SK-N-MC (cell line): ENCODE measurements at regions not wholly inside any gene's neighbourhood (a gene's known extent, or its start where the extent isn't known, plus 50 kb on each side); places are given as distances from the start of the nearest gene placed in this dataset.

Experiments
- DNase-seq: peaks from one replicate; pipeline ENCODE4 v3.0.0-alpha.2; 2011; ENCODE audit warnings: low read depth, low spot score
- H3K27ac ChIP-seq: fragments of 200-600 bp; sonication (generic); 2 replicates; pipeline ENCODE4 v1.5.1; 2016; ENCODE audit warnings: mixed run types
- H3K36me3 ChIP-seq: fragments of 200-600 bp; sonication (generic); 2 replicates; pipeline ENCODE4 v1.6.1; 2017; ENCODE audit warnings: antibody characterized with exemption, low read length, mixed read lengths; ENCODE audit not compliant: insufficient read depth
- H3K4me3 ChIP-seq: fragments of 200-600 bp; sonication (generic); 2 replicates; pipeline ENCODE4 v1.5.1; 2016
- H3K9ac ChIP-seq: fragments of 200-600 bp; sonication (generic); 2 replicates; pipeline ENCODE4 v1.8.0; 2017; ENCODE audit warnings: mixed run types, mixed read lengths; ENCODE audit not compliant: insufficient read length
- H3K9me3 ChIP-seq: fragments of 200-600 bp; sonication (generic); 2 replicates; pipeline ENCODE4 v1.6.1; 2017; ENCODE audit warnings: low read depth, mild to moderate bottlenecking, antibody characterized with exemption, low read length, moderate library complexity, mixed read lengths
- EZH2 ChIP-seq: fragments of 200-600 bp; sonication (generic); IDR thresholded peaks from one replicate; pipeline ENCODE4 v1.6.1; 2017; ENCODE audit warnings: antibody characterized with exemption
- FOXP2 ChIP-seq: optimal IDR thresholded peaks from 2 replicates; pipeline ENCODE3; 2011; ENCODE audit warnings: mild to moderate bottlenecking, moderate library complexity; ENCODE audit not compliant: insufficient read depth; ENCODE audit errors: extremely low read length, control extremely low read depth
- POLR2AphosphoS5 ChIP-seq: IDR thresholded peaks from 2 replicates; pipeline ENCODE4 v1.6.1; 2012; ENCODE audit warnings: mild to moderate bottlenecking, low read depth, low read length, borderline replicate concordance

- TF ChIP-seq EZH2: no peak
- no peak for TF ChIP-seq FOXP2
- no peak for TF ChIP-seq POLR2AphosphoS5
Measured at GRCh38 chr3:74883690-74884089, 269.2 kb upstream of the CNTN3 start.

GRCh38 chr3:74883222-74883621 is 268.8 kb upstream of the CNTN3 start:
- no peaks in the 10 kb centered on the region for H3K36me3 ChIP-seq
- no peak for TF ChIP-seq EZH2
- no peak for TF ChIP-seq FOXP2
- no peak for TF ChIP-seq POLR2AphosphoS5
- no peak overlapping the region for H3K4me3 ChIP-seq
- no peaks in the 10 kb centered on the region for H3K9me3 ChIP-seq
- H3K27ac ChIP-seq: no peak overlapping the region
- H3K9ac ChIP-seq: no peak overlapping the region
- DNase-seq: no peak

More at GRCh38 chr3:74883690-74884089, 269.2 kb upstream of the CNTN3 start:
- Histone ChIP-seq H3K4me3 (no peak overlapping the region), H3K9ac (no peak overlapping the region), H3K9me3 (no peaks in the 10 kb centered on the region), H3K27ac (no peak overlapping the region), H3K36me3 (no peaks in the 10 kb centered on the region)
- no peak for DNase-seq

GRCh38 chr3:74880237-74880636 is 265.8 kb upstream of the CNTN3 start:
- no peak for DNase-seq
- Histone ChIP-seq H3K9me3 (no peaks in the 10 kb centered on the region), H3K9ac (no peak overlapping the region), H3K4me3 (no peak overlapping the region), H3K27ac (no peak overlapping the region), H3K36me3 (no peaks in the 10 kb centered on the region)
- TF ChIP-seq FOXP2 (no peak), POLR2AphosphoS5 (no peak), EZH2 (no peak)

- H3K9me3 ChIP-seq: no peaks in the 10 kb centered on the region
- TF ChIP-seq POLR2AphosphoS5 (no peak), FOXP2 (no peak), EZH2 (no peak)
- DNase-seq: no peak
- H3K9ac ChIP-seq: no peak overlapping the region
- H3K36me3 ChIP-seq: no peaks in the 10 kb centered on the region
- H3K4me3 ChIP-seq: no peak overlapping the region
- H3K27ac ChIP-seq: no peak overlapping the region
Measured at GRCh38 chr3:74866357-74867030, 252.0 kb upstream of the CNTN3 start.

GRCh38 chr3:74862476-74862875 is 248.0 kb upstream of the CNTN3 start:
- TF ChIP-seq POLR2AphosphoS5 (no peak), FOXP2 (no peak), EZH2 (no peak)
- Histone ChIP-seq H3K9me3 (no peaks in the 10 kb centered on the region), H3K9ac (no peak overlapping the region), H3K27ac (no peak overlapping the region), H3K36me3 (no peaks in the 10 kb centered on the region), H3K4me3 (no peak overlapping the region)
- DNase-seq: no peak

- no peaks in the 10 kb centered on the region for H3K9me3 ChIP-seq
- H3K27ac ChIP-seq: no peak overlapping the region
- H3K4me3 ChIP-seq: no peak overlapping the region
- no peak for DNase-seq
- H3K9ac ChIP-seq: no peak overlapping the region
- TF ChIP-seq FOXP2: no peak
- no peak for TF ChIP-seq POLR2AphosphoS5
- no peak for TF ChIP-seq EZH2
- no peaks in the 10 kb centered on the region for H3K36me3 ChIP-seq
Measured at GRCh38 chr3:74861211-74861610, 246.8 kb upstream of the CNTN3 start.

- H3K4me3 ChIP-seq: no peak overlapping the region
- no peaks in the 10 kb centered on the region for H3K36me3 ChIP-seq
- H3K27ac ChIP-seq: no peak overlapping the region
- DNase-seq: no peak
- H3K9ac ChIP-seq: no peak overlapping the region
- TF ChIP-seq FOXP2 (no peak), POLR2AphosphoS5 (no peak), EZH2 (no peak)
- H3K9me3 ChIP-seq: no peaks in the 10 kb centered on the region
Measured at GRCh38 chr3:74858086-74858485, 243.6 kb upstream of the CNTN3 start.

GRCh38 chr3:74850381-74850780 is 235.9 kb upstream of the CNTN3 start:
- Histone ChIP-seq H3K9me3 (no peaks in the 10 kb centered on the region), H3K36me3 (no peaks in the 10 kb centered on the region), H3K27ac (no peak overlapping the region), H3K4me3 (no peak overlapping the region), H3K9ac (no peak overlapping the region)
- no peak for DNase-seq
- TF ChIP-seq FOXP2: no peak
- no peak for TF ChIP-seq POLR2AphosphoS5

GRCh38 chr3:74847093-74847492 is 232.6 kb upstream of the CNTN3 start:
- Histone ChIP-seq H3K36me3 (no peaks in the 10 kb centered on the region), H3K9ac (no peak overlapping the region), H3K9me3 (no peaks in the 10 kb centered on the region), H3K27ac (no peak overlapping the region), H3K4me3 (no peak overlapping the region)
- TF ChIP-seq POLR2AphosphoS5: no peak
- TF ChIP-seq FOXP2: no peak
- TF ChIP-seq EZH2: no peak
- no peak for DNase-seq
